B cell (primary cell): ENCODE measurements at regions not wholly inside any gene's neighbourhood (a gene's known extent, or its start where the extent isn't known, plus 50 kb on each side); places are given as distances from the start of the nearest gene placed in this dataset.

Experiments
- ATAC-seq: fragments of 200-7000 bp; cut with Tn5 transposase; one replicate; pipeline ENCODE4 v1.10.0; 2021; ENCODE audit warnings: low read depth, mild to moderate bottlenecking, moderate number of reproducible peaks, moderate library complexity
- CTCF ChIA-PET: fragments of 350-600 bp; sonication (Branson Sonifier 250); formaldehyde crosslinking; loops from one replicate; lab custom pipeline; 2021; ENCODE audit warnings: antibody characterized with exemption, inconsistent platforms; lab: Charles Lee
- POLR2A ChIA-PET: fragments of 350-600 bp; sonication (Branson Sonifier 250); formaldehyde crosslinking; loops from one replicate; lab custom pipeline; 2021; ENCODE audit warnings: antibody characterized with exemption; lab: Charles Lee
- DNase-seq: peaks from one replicate; pipeline ENCODE4 v3.0.0; 2013
- H2AFZ ChIP-seq: 2 replicates; pipeline ENCODE4 v1.6.1; 2012; ENCODE audit warnings: mild to moderate bottlenecking, low read depth, low read length; ENCODE audit not compliant: insufficient read depth, poor library complexity, severe bottlenecking
- H3K27ac ChIP-seq, 2 donors: 1 replicate in 1 of 2; 2 replicates in 1 of 2; pipeline ENCODE4 v1.5.1; 2012 to 2013; ENCODE audit warnings: low read length in 2 of 2, mild to moderate bottlenecking in 2 of 2, moderate library complexity in 1 of 2
- H3K27me3 ChIP-seq, 4 experiments: fragments of 200-600 bp in 1 of 4; sonication (generic) in 1 of 4; replicated peaks in 1 of 4; 1 replicate in 2 of 4; 2 replicates in 2 of 4; pipeline versions ENCODE4 v1.6.1 to v1.7.0; 2013 to 2016; ENCODE audit warnings: low read length in 3 of 4, mild to moderate bottlenecking in 2 of 4, mixed read lengths in 1 of 4, moderate library complexity in 1 of 4; ENCODE audit not compliant: insufficient read depth in 4 of 4, control insufficient read depth in 3 of 4; ENCODE audit errors: control extremely low read depth in 1 of 4
- H3K36me3 ChIP-seq, 2 experiments: replicated peaks in 1 of 2; 1 replicate in 1 of 2; 2 replicates in 1 of 2; pipeline versions ENCODE4 v1.6.1 to v1.7.1; 2013; ENCODE audit warnings: low read length in 1 of 2; ENCODE audit not compliant: insufficient read depth in 2 of 2, control insufficient read depth in 1 of 2; ENCODE audit errors: control extremely low read depth in 1 of 2, extremely low read depth in 1 of 2
- H3K4me1 ChIP-seq, 2 donors: fragments of 200-600 bp in 1 of 2; sonication (generic) in 1 of 2; 1 replicate in 1 of 2; 2 replicates in 1 of 2; pipeline versions ENCODE4 v1.5.1 to v1.6.1; 2013 to 2017; ENCODE audit warnings: low read length in 2 of 2; ENCODE audit not compliant: control insufficient read depth in 2 of 2, insufficient read depth in 2 of 2
- H3K4me2 ChIP-seq: replicated peaks from 2 replicates; pipeline ENCODE3; 2012; ENCODE audit warnings: mild to moderate bottlenecking, low read depth, low read length; ENCODE audit not compliant: poor library complexity, severe bottlenecking
- H3K4me3 ChIP-seq, 5 experiments: fragments of 200-600 bp in 1 of 5; sonication (generic) in 1 of 5; 1 replicate in 3 of 5; 2 replicates in 2 of 5; pipeline versions ENCODE4 v1.5.1 to v1.7.0; 2011 to 2016; ENCODE audit warnings: low read length in 4 of 5, mild to moderate bottlenecking in 4 of 5, low read depth in 2 of 5, control low read depth in 1 of 5, moderate library complexity in 1 of 5; ENCODE audit not compliant: insufficient read depth in 1 of 5; ENCODE audit errors: control extremely low read depth in 1 of 5, extremely low read depth in 1 of 5
- H3K79me2 ChIP-seq: fragments of 200-600 bp; sonication (generic); one replicate; pipeline ENCODE4 v1.6.0; 2016; ENCODE audit warnings: low read length; ENCODE audit not compliant: control insufficient read depth, insufficient read depth
- H3K9ac ChIP-seq: fragments of 200-600 bp; sonication (generic); 2 replicates; pipeline ENCODE4 v1.6.1; 2017; ENCODE audit warnings: mild to moderate bottlenecking, low read length, moderate library complexity
- H3K9me3 ChIP-seq, 3 donors: one replicate each; pipeline versions ENCODE4 v1.6.1 to v1.7.1; 2013; ENCODE audit warnings: low read length in 2 of 3; ENCODE audit not compliant: control insufficient read depth in 2 of 3, insufficient read depth in 1 of 3; ENCODE audit errors: control extremely low read depth in 1 of 3
- H4K20me1 ChIP-seq: 2 replicates; pipeline ENCODE4 v1.6.0; 2012; ENCODE audit warnings: mild to moderate bottlenecking, low read length; ENCODE audit not compliant: insufficient read depth, control insufficient read depth, poor library complexity, severe bottlenecking
- H3K27ac Mint-ChIP-seq: one replicate; pipeline ENCODE4 v1.8.0; 2021; ENCODE audit warnings: mixed read lengths
- H3K27me3 Mint-ChIP-seq: one replicate; pipeline ENCODE4 v1.8.0; 2021; ENCODE audit warnings: mixed read lengths
- H3K4me1 Mint-ChIP-seq: one replicate; pipeline ENCODE4 v1.8.0; 2021; ENCODE audit warnings: mixed read lengths
- H3K4me3 Mint-ChIP-seq: one replicate; pipeline ENCODE4 v1.8.0; 2021; ENCODE audit warnings: mixed read lengths
- H3K9me3 Mint-ChIP-seq: one replicate; pipeline ENCODE4 v1.8.0; 2022; ENCODE audit warnings: mixed read lengths; ENCODE audit not compliant: insufficient read depth
- EZH2 ChIP-seq: IDR thresholded peaks from 2 replicates; pipeline ENCODE4 v1.6.1; 2012; ENCODE audit warnings: borderline replicate concordance, low read depth, mild to moderate bottlenecking, moderate library complexity, low read length; ENCODE audit not compliant: insufficient read depth, poor library complexity, severe bottlenecking
- WGBS: methylation state at CpG from one replicate; pipeline ENCODE4 v1.1.5; 2013; ENCODE audit warnings: missing lambda C conversion rate; ENCODE audit not compliant: insufficient coverage; 5-methylcytosine and 5-hydroxymethylcytosine counted together
- intact Hi-C: fragments of 100-400 bp; cut with micrococcal nuclease; formaldehyde crosslinking; loops from one replicate; pipeline ENCODE4 v1.10.0; 2022
- TF ChIP-seq, protein P1 (sequence below): fragments of 200-600 bp; IDR thresholded peaks from one replicate; pipeline ENCODE4 v1.8.0; 2022; ENCODE audit warnings: antibody characterized with exemption, mild to moderate bottlenecking

DNA sequence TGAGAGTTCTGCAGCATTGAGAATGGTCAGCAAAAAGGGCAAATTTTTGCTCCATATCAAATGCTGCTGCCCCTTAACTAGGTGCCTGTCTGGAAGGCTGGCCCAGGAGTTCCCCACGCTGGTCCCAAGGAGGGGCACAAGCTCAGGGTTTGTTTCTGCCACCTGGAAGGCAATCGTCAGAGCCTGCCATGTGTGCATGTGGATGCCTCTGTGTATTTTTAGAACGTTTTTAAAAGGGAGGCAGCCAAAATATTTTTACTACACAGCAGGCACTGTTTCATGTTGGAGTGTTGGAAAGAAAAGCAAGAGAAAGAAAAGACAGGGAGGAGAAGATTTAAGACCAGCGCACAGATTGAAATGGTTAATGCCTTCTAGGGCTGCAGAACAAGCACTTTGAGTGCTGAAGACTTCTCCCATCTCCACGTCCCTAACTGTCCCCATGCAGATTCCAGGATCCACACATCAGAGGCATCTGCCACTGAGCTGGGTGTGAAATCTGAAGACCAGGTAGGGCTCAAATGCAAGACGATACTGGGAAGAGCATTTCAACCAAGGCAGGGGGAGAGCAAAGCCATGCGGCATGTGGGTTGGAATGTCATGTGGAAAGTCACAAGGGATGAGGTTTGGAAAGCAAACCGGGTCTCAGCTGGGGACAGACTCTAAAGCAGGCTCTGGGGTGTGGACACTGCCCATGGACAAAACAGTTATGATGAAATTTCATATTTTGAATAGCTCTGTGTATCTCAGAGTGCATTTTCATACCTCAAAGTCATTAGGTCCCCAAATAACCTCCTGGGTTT, 557.2 kb downstream of the BCL11B start:
- TF ChIP-seq, protein P1, sequence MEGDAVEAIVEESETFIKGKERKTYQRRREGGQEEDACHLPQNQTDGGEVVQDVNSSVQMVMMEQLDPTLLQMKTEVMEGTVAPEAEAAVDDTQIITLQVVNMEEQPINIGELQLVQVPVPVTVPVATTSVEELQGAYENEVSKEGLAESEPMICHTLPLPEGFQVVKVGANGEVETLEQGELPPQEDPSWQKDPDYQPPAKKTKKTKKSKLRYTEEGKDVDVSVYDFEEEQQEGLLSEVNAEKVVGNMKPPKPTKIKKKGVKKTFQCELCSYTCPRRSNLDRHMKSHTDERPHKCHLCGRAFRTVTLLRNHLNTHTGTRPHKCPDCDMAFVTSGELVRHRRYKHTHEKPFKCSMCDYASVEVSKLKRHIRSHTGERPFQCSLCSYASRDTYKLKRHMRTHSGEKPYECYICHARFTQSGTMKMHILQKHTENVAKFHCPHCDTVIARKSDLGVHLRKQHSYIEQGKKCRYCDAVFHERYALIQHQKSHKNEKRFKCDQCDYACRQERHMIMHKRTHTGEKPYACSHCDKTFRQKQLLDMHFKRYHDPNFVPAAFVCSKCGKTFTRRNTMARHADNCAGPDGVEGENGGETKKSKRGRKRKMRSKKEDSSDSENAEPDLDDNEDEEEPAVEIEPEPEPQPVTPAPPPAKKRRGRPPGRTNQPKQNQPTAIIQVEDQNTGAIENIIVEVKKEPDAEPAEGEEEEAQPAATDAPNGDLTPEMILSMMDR: no peak
- TF ChIP-seq EZH2: no peak
- Histone ChIP-seq H3K9ac (no peak overlapping the region), H3K79me2 (no peaks in the 10 kb centered on the region), H3K4me2 (no peak overlapping the region), H3K4me3 (no peak overlapping the region), H3K27me3 (no peaks in the 10 kb centered on the region), H4K20me1 (no peaks in the 10 kb centered on the region), H3K36me3 (no peaks in the 10 kb centered on the region), H2AFZ (no peak overlapping the region), H3K4me1 (no peaks in the 10 kb centered on the region), H3K9me3 (peaks cover 0 to 27% (median 0%) of the 10 kb centered on the region in 3 donors), H3K27ac (no peak overlapping the region)
- Mint-ChIP-seq H3K9me3 (peaks cover 2% of the 10 kb centered on the region), H3K4me3 (no peak overlapping the region), H3K4me1 (no peaks in the 10 kb centered on the region), H3K27me3 (no peaks in the 10 kb centered on the region), H3K27ac (no peak overlapping the region)
- no peak for DNase-seq
- ChIA-PET CTCF (no interaction called here), POLR2A (no interaction called here)
- WGBS: 76% methylated on average over 6 of the region's 8 CpGs
- intact Hi-C loops: no loop called here
- ATAC-seq: no peak

DNA sequence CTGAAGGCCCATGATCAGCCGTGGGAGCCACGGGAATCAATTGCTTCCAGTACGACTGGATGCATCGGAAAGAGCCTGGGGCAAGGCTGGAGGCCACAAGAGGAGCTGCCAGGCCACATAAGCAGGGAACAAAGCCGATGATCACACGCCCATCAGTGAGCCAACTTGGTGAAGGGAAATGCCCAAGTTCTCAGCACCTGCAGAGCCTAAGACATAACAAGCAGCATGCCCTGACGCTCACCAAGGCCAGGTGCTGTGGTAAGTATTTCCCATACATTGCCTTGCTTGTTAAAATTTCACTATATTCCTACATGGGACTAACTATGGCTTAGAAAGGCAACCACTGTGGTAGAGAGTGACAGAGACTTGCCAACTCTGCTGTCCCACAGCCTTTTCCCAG, 555.9 kb downstream of the BCL11B start:
- Histone ChIP-seq H3K27me3 (no peaks in the 10 kb centered on the region), H3K4me2 (no peak overlapping the region), H3K9me3 (peaks cover 0 to 24% (median 0%) of the 10 kb centered on the region in 3 donors), H3K27ac (no peak overlapping the region), H3K36me3 (no peaks in the 10 kb centered on the region), H3K9ac (no peak overlapping the region), H3K79me2 (no peaks in the 10 kb centered on the region), H3K4me3 (no peak overlapping the region), H3K4me1 (no peaks in the 10 kb centered on the region), H2AFZ (no peak overlapping the region), H4K20me1 (no peaks in the 10 kb centered on the region)
- H3K9me3 Mint-ChIP-seq: no peaks in the 10 kb centered on the region
- no peak overlapping the region for H3K4me3 Mint-ChIP-seq
- CTCF ChIA-PET: no interaction called here
- intact Hi-C loops: no loop called here
- DNase-seq (no peak), ATAC-seq (no peak)
- no peaks in the 10 kb centered on the region for H3K4me1 Mint-ChIP-seq
- POLR2A ChIA-PET: no interaction called here
- WGBS: 98% methylated on average over 6 of the region's 7 CpGs
- TF ChIP-seq, protein P1: no peak
- no peak for TF ChIP-seq EZH2
- no peak overlapping the region for H3K27ac Mint-ChIP-seq
- H3K27me3 Mint-ChIP-seq: no peaks in the 10 kb centered on the region
